Karpas-422 (cell line): ENCODE measurements at regions not wholly inside any gene's neighbourhood (a gene's known extent, or its start where the extent isn't known, plus 50 kb on each side); places are given as distances from the start of the nearest gene placed in this dataset.
A peak's percentile ranks its signal among the peaks of the same experiment; 100 is the strongest.
"Not testable (repeated sequence)": the region's sequence is repeated elsewhere in the genome, so short reads cannot be mapped to it uniquely, and the experiment has no call there.

Experiments
- DNase-seq: peaks from one replicate; pipeline ENCODE4 v3.0.0-alpha.2; 2015
- H2AFZ ChIP-seq: fragments of 200-600 bp; sonication (generic); 2 replicates; pipeline ENCODE4 v1.6.1; 2014; ENCODE audit warnings: antibody characterized with exemption, low read length, mixed read lengths
- H3K27ac ChIP-seq: fragments of 200-600 bp; sonication (generic); 2 replicates; pipeline ENCODE4 v1.5.1; 2014; ENCODE audit warnings: mild to moderate bottlenecking, low read length, moderate library complexity
- H3K27me3 ChIP-seq: fragments of 200-600 bp; sonication (generic); 2 replicates; pipeline ENCODE4 v1.6.1; 2014; ENCODE audit warnings: low read length, mixed read lengths
- H3K36me3 ChIP-seq: fragments of 200-600 bp; sonication (generic); 2 replicates; pipeline ENCODE4 v1.6.1; 2014; ENCODE audit warnings: low read length, mixed read lengths; ENCODE audit not compliant: insufficient read depth
- H3K4me1 ChIP-seq: fragments of 200-600 bp; sonication (generic); 2 replicates; pipeline ENCODE4 v1.6.1; 2014; ENCODE audit warnings: mild to moderate bottlenecking, low read length, mixed read lengths
- H3K4me2 ChIP-seq: fragments of 200-600 bp; sonication (generic); 2 replicates; pipeline ENCODE4 v1.6.1; 2014; ENCODE audit warnings: low read length, low read depth, mild to moderate bottlenecking; ENCODE audit not compliant: poor library complexity, severe bottlenecking
- H3K4me3 ChIP-seq: fragments of 200-600 bp; sonication (generic); 2 replicates; pipeline ENCODE4 v1.5.1; 2014; ENCODE audit warnings: mild to moderate bottlenecking, antibody characterized with exemption, low read length, mixed read lengths
- H3K79me2 ChIP-seq: fragments of 200-600 bp; sonication (generic); 2 replicates; pipeline ENCODE4 v1.6.1; 2014; ENCODE audit warnings: mild to moderate bottlenecking, low read length, mixed read lengths
- H3K9ac ChIP-seq: fragments of 200-600 bp; sonication (generic); 2 replicates; pipeline ENCODE4 v1.6.0; 2014; ENCODE audit warnings: low read length
- H3K9me2 ChIP-seq: fragments of 200-600 bp; sonication (generic), shearing (Covaris generic); replicated peaks from 2 replicates; pipeline ENCODE4 v1.6.0; 2014; ENCODE audit warnings: mild to moderate bottlenecking, low read length, moderate library complexity; ENCODE audit not compliant: insufficient read depth
- H3K9me3 ChIP-seq: fragments of 300-700, 200-600 bp; sonication (generic); 2 replicates; pipeline ENCODE4 v1.6.1; 2014; ENCODE audit warnings: low read length, mixed read lengths
- H4K20me1 ChIP-seq: fragments of 200-600 bp; sonication (generic); 2 replicates; pipeline ENCODE4 v1.6.1; 2014; ENCODE audit warnings: mild to moderate bottlenecking, antibody characterized with exemption, low read length, low read depth; ENCODE audit not compliant: insufficient read depth

DNA sequence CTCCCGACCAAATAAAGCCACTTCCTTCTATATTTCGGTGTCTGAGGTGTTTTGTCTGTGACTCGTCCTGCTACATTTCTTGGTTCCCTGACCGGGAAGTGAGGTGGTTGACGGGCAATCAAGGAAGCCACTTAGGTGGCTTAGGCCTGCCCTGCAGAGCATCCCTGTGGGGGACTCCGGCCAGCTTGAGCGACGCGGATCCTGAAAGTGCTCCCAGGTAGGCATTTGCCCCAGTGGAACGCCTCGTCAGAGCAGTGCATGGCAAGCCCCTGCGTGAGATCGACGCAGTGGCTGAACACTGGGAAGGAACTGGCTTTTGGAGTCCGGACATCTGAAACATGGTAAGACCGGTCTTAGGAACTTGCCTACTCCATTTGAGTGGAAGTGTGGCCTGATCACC, 157.2 kb upstream of the COX7C start:
- Histone ChIP-seq H3K4me3 (no peak overlapping the region), H3K9me2 (no peaks in the 10 kb centered on the region), H3K9me3 (peaks cover 16% of the 10 kb centered on the region), H3K36me3 (no peaks in the 10 kb centered on the region), H3K27me3 (no peaks in the 10 kb centered on the region), H3K79me2 (no peaks in the 10 kb centered on the region), H3K4me1 (no peaks in the 10 kb centered on the region), H4K20me1 (no peaks in the 10 kb centered on the region), H3K4me2 (no peak overlapping the region), H3K27ac (no peak overlapping the region), H3K9ac (no peak overlapping the region), H2AFZ (no peak overlapping the region)
- DNase-seq = no peak

DNA sequence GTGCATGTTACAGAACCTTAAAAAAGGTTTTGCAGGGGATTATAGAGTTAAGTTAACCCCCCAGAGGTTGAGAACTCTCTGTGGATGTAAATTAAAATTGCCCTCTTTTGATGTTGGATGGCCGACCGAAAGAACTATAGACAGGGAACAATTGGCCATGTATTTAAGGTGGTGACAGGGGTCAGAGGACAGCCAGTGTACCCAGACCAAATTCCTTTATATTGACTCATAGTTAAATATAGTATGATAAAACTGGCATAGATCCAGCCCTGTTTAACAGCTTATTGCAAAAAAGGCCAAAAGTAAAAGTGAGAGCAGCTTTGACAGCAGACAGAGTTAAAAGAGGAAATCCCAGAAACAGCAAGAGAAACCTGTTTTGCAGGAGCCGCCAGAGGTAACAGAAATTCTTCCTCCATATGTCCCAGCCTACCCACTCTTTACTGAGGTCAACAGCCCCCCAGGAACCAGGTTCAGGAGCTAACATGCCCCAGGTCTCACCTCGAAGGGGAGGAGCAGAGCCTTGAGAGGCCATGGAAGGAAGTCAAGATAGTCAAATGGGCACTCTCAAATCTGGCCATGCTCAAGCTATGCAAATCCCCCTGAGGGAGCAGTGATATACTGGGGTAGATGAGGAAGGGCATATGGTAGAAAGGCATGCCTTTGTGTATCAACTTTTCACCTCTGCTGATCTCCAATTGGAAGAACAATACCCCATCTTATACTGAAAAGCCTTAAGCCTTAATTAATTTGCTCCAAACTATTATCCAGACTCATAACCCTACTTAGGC, 156.4 kb upstream of the COX7C start:
- Histone ChIP-seq H3K27me3 (no peaks in the 10 kb centered on the region), H3K9ac (no peak overlapping the region), H3K4me2 (no peak overlapping the region), H3K4me1 (no peaks in the 10 kb centered on the region), H3K9me2 (no peaks in the 10 kb centered on the region), H2AFZ (no peak overlapping the region), H4K20me1 (no peaks in the 10 kb centered on the region), H3K4me3 (no peak overlapping the region), H3K36me3 (no peaks in the 10 kb centered on the region), H3K79me2 (no peaks in the 10 kb centered on the region), H3K9me3 (peaks cover 18% of the 10 kb centered on the region), H3K27ac (no peak overlapping the region)
- DNase-seq = no peak

DNA sequence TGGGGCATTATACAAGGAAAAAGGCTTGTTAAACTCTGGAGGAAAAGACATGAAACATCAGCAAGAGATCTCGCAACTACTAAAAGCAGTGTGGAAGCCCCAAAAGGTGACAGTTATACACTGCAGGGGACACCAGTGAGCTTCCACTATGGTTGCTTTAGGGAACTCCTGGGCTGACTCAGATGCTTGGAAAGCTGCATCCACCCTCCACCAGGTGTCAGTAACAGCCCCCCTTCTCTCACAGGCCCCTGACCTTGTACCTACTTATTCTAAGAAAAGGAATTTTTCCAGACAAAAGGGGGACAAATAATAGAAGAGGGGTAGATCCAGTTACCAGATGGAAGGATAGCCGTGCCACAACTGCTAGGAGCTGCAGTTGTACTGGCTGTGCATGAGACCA, 154.4 kb upstream of the COX7C start:
- Histone ChIP-seq H3K9me2 (no peaks in the 10 kb centered on the region), H3K9ac (no peak overlapping the region), H3K4me3 (no peak overlapping the region), H3K4me1 (no peaks in the 10 kb centered on the region), H3K9me3 (peaks cover 18% of the 10 kb centered on the region), H2AFZ (no peak overlapping the region), H3K27ac (no peak overlapping the region), H3K4me2 (no peak overlapping the region), H4K20me1 (no peaks in the 10 kb centered on the region), H3K36me3 (no peaks in the 10 kb centered on the region), H3K27me3 (no peaks in the 10 kb centered on the region), H3K79me2 (no peaks in the 10 kb centered on the region)
- peak; percentile 46 for DNase-seq

DNA sequence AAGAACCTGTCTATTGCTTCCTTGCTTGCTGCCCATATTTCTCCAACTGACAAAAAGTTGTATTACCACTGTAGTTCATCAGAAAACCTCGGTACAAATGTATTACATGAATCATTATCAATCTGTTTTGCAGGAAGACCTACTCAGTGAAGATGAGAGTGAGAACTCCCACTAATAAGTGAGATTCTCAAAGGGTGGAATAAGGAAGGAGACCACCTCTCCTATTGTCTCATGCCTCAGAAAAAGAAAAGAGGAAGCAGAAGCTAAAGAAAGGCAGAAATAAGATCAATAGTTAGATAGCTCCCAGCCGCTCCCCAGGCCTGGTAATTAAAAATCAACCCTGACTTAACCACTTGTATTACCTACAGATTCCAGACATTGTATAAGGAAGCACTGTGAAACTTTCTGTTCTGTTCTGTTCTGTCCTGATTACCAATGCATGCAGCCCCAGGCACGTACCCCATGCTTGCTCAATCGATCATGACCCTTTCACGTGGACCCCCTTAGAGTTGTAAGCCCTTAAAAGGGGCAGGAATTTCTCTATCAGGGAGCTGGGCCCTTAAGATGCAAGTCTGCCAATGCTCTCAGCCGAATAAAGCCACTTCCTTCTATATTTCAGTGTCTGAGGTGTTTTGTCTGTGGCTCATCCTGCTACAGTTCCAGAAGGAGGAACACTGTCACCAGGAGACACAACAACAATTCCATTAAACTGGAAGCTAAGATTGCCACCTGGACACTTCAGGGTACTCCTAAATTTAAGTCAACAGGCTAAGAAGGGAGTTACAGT, 152.5 kb upstream of the COX7C start:
- no peaks in the 10 kb centered on the region for H4K20me1 ChIP-seq

DNA sequence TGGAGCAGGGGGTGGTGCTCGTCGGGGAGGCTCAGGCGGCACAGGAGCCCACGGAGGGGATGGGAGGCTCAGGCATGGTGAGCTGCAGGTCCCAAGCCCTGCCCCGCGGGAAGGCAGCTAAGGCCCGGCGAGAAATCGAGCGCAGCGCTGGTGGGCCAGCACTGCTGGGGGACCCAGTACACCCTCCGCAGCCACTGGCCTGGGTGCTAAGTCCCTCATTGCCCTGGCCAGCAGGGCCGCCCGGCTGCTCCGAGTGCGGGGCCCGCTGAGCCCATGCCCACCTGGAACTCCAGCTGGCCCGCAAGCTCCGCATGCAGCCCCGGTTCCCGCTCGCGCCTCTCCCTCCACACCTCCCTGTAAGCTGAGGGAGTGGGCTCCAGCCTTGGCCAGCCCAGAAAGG, 151.0 kb upstream of the COX7C start:
- not testable (repeated sequence) for H3K9me2 ChIP-seq, DNase-seq, H3K27ac ChIP-seq, H3K4me1 ChIP-seq, H3K4me3 ChIP-seq, H3K79me2 ChIP-seq, H4K20me1 ChIP-seq, H3K36me3 ChIP-seq, H3K4me2 ChIP-seq, H2AFZ ChIP-seq, H3K9ac ChIP-seq, H3K27me3 ChIP-seq
- H3K9me3 ChIP-seq = peaks cover 18% of the 10 kb centered on the region

More for the DNA sequence above, 152.5 kb upstream of the COX7C start:
- H3K4me1 ChIP-seq = no peaks in the 10 kb centered on the region
- no peak for DNase-seq
- no peak overlapping the region for H3K27ac ChIP-seq
- H3K27me3 ChIP-seq = no peaks in the 10 kb centered on the region
- no peak overlapping the region for H3K4me2 ChIP-seq
- H3K9me2 ChIP-seq = no peaks in the 10 kb centered on the region
- H3K4me3 ChIP-seq = no peak overlapping the region
- H3K9me3 ChIP-seq = peaks cover 18% of the 10 kb centered on the region
- no peak overlapping the region for H3K9ac ChIP-seq
- no peaks in the 10 kb centered on the region for H3K79me2 ChIP-seq
- H2AFZ ChIP-seq = no peak overlapping the region
- H3K36me3 ChIP-seq = no peaks in the 10 kb centered on the region

DNA sequence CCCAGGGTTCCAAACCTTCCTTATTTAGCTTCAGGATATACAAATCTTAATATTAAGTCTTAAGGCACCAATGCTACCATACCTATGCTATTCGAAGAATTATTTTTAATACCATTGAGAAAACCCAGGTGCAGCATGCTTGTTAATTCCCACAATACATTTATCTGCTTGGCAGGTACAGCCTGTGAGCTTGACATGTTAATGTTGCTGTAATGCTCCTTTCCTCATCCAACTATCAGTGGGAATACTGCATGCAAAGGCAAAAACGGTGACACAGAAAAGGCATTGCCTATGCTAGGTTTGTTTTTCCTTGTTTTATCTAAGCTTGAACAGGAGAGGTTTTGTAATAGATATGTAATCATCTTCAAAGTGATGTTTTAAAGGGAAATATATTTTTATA, 135.7 kb upstream of the COX7C start:
- Histone ChIP-seq H2AFZ (no peak overlapping the region), H3K36me3 (no peaks in the 10 kb centered on the region)

DNA sequence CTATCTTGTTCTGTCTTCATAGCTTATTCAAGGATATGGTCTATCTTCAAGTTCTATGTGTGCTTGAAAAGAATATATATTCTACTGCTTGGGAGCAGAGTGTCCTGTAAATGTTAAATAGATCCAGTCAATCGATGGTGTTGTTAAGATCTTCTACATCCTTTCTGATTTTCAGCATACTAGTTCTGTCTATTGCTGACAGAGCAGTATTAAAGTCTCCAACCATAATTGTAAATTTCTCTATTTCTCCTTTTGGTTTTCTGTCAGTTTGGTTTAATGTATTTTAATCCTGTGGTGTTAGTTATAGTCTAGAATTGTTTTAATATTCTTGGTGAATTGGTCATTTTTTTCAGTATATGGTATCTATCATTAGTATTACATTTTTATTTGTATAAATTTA, 124.0 kb upstream of the COX7C start:
- no peak for DNase-seq
- Histone ChIP-seq H3K27me3 (no peaks in the 10 kb centered on the region), H3K9me2 (no peaks in the 10 kb centered on the region), H3K4me2 (no peak overlapping the region), H3K36me3 (no peaks in the 10 kb centered on the region), H3K27ac (no peak overlapping the region), H4K20me1 (no peaks in the 10 kb centered on the region), H2AFZ (no peak overlapping the region), H3K9me3 (no peaks in the 10 kb centered on the region; the same call in 1 of the 2 replicates), H3K9ac (no peak overlapping the region), H3K4me1 (no peaks in the 10 kb centered on the region), H3K4me3 (no peak overlapping the region), H3K79me2 (no peaks in the 10 kb centered on the region)

More for the DNA sequence above, 135.7 kb upstream of the COX7C start:
- Histone ChIP-seq H3K4me3 (no peak overlapping the region), H3K4me2 (no peak overlapping the region), H3K27ac (no peak overlapping the region), H3K4me1 (no peaks in the 10 kb centered on the region), H3K9me2 (no peaks in the 10 kb centered on the region), H3K9ac (no peak overlapping the region), H3K79me2 (no peaks in the 10 kb centered on the region), H3K9me3 (peaks cover 12% of the 10 kb centered on the region), H4K20me1 (no peaks in the 10 kb centered on the region), H3K27me3 (no peaks in the 10 kb centered on the region)
- DNase-seq = no peak

DNA sequence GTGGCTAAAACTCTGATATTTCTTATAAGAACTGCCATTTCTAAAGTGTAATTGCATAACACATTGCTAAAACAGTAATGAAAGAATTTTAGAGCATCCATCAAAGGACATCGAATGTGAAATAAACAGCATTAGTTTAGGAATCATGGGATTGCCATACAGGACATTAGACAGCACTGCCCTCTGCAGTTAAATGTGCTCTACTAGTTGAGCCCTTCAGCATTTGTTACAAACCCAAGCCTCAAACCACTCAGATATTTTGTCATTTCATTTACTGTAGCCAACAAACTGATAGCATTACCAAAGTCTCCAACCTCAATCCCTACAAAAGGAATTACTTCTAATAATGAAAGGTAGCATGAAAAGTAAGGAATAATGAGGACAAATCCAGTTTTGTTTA, 116.8 kb upstream of the COX7C start:
- H2AFZ ChIP-seq = no peak overlapping the region
- no peak overlapping the region for H3K4me2 ChIP-seq
- H3K79me2 ChIP-seq = no peaks in the 10 kb centered on the region
- no peaks in the 10 kb centered on the region for H3K9me2 ChIP-seq
- no peaks in the 10 kb centered on the region for H3K36me3 ChIP-seq
- no peaks in the 10 kb centered on the region for H3K4me1 ChIP-seq
- H3K27me3 ChIP-seq = no peaks in the 10 kb centered on the region
- no peak overlapping the region for H3K9ac ChIP-seq
- no peaks in the 10 kb centered on the region; the same call in 1 of the 2 replicates for H3K9me3 ChIP-seq
- DNase-seq = no peak
- H4K20me1 ChIP-seq = no peaks in the 10 kb centered on the region
- H3K4me3 ChIP-seq = no peak overlapping the region
- H3K27ac ChIP-seq = no peak overlapping the region
